ENCODE measurements at regions not wholly inside any gene's neighbourhood (a gene's known extent, or its start where the extent isn't known, plus 50 kb on each side); places are given as distances from the start of the nearest gene placed in this dataset.

DNA sequence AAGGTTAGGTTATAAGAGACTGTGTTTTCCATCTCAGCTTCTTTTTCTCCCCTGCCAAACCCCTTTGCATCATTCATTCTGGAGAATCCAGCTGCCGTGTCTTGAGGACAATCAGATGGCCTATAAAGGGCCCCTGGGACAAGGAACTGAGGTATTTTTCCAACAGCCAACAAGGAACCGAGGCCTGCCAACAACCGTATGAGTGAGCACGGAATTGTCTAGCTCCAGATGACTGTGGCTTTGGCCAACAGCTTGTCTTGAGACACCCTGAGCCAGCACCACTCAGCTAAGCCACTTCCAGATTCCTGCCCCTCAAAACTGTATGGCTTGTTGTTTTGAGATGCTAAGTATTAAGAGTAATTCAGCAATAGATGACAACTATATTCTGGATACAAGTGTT, 433.7 kb upstream of the HSF2 start:
- POLR2A ChIA-PET, result no interaction called here
- in situ Hi-C loops (cut with HindIII; ENCODE audit: extremely low pct_ligation_motif_present, low pct_unique_long_range_greater_than_20kb), result no loop called here
- H3K27ac ChIP-seq (ENCODE audit: extremely low read length, insufficient read depth, low read length), result no peak overlapping the region
- no peaks in the 10 kb centered on the region for H3K79me2 ChIP-seq (ENCODE audit: insufficient read depth, low read length)
- intact Hi-C loops (cut with micrococcal nuclease; ENCODE audit: unreplicated experiment), result no loop called here
- H3K4me3 ChIP-seq (replicated peaks in 1 of 3; ENCODE audit: insufficient read depth in 1 of 3, low read depth in 2 of 3, low read length in 3 of 3), result no peak overlapping the region
- H3K4me1 ChIP-seq (ENCODE audit: insufficient read depth, low read length), result no peaks in the 10 kb centered on the region
- H3K9me3 ChIP-seq (ENCODE audit: low read length), result no peaks in the 10 kb centered on the region
- TF ChIP-seq, protein P1, sequence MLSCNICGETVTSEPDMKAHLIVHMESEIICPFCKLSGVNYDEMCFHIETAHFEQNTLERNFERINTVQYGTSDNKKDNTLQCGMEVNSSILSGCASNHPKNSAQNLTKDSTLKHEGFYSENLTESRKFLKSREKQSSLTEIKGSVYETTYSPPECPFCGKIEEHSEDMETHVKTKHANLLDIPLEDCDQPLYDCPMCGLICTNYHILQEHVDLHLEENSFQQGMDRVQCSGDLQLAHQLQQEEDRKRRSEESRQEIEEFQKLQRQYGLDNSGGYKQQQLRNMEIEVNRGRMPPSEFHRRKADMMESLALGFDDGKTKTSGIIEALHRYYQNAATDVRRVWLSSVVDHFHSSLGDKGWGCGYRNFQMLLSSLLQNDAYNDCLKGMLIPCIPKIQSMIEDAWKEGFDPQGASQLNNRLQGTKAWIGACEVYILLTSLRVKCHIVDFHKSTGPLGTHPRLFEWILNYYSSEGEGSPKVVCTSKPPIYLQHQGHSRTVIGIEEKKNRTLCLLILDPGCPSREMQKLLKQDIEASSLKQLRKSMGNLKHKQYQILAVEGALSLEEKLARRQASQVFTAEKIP (CRISPR knock-in tag; IDR thresholded peaks at IDR 0.05; ENCODE audit: borderline replicate concordance), result no peak
- TF ChIP-seq STAT5B (CRISPR knock-in tag; IDR thresholded peaks at IDR 0.05), result no peak
- TF ChIP-seq ZNF34 (CRISPR knock-in tag; IDR thresholded peaks at IDR 0.05; ENCODE audit: borderline replicate concordance), result no peak
- TF ChIP-seq, protein P2, sequence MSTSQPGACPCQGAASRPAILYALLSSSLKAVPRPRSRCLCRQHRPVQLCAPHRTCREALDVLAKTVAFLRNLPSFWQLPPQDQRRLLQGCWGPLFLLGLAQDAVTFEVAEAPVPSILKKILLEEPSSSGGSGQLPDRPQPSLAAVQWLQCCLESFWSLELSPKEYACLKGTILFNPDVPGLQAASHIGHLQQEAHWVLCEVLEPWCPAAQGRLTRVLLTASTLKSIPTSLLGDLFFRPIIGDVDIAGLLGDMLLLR (CRISPR knock-in tag; IDR thresholded peaks at IDR 0.05), result no peak
- TF ChIP-seq ZKSCAN1 (IDR thresholded peaks at IDR 0.05; ENCODE audit: low read length), result no peak
- TF ChIP-seq, protein P3, sequence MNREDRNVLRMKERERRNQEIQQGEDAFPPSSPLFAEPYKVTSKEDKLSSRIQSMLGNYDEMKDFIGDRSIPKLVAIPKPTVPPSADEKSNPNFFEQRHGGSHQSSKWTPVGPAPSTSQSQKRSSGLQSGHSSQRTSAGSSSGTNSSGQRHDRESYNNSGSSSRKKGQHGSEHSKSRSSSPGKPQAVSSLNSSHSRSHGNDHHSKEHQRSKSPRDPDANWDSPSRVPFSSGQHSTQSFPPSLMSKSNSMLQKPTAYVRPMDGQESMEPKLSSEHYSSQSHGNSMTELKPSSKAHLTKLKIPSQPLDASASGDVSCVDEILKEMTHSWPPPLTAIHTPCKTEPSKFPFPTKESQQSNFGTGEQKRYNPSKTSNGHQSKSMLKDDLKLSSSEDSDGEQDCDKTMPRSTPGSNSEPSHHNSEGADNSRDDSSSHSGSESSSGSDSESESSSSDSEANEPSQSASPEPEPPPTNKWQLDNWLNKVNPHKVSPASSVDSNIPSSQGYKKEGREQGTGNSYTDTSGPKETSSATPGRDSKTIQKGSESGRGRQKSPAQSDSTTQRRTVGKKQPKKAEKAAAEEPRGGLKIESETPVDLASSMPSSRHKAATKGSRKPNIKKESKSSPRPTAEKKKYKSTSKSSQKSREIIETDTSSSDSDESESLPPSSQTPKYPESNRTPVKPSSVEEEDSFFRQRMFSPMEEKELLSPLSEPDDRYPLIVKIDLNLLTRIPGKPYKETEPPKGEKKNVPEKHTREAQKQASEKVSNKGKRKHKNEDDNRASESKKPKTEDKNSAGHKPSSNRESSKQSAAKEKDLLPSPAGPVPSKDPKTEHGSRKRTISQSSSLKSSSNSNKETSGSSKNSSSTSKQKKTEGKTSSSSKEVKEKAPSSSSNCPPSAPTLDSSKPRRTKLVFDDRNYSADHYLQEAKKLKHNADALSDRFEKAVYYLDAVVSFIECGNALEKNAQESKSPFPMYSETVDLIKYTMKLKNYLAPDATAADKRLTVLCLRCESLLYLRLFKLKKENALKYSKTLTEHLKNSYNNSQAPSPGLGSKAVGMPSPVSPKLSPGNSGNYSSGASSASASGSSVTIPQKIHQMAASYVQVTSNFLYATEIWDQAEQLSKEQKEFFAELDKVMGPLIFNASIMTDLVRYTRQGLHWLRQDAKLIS (CRISPR knock-in tag; IDR thresholded peaks at IDR 0.05), result no peak
- TF ChIP-seq AGO2 (optimal IDR thresholded peaks at IDR 0.05; ENCODE audit: low read depth, low read length), result no peak
- WGBS (ENCODE audit: low lambda C conversion rate), result 40% methylated on average over 1 of the region's 4 CpGs
- H3K9ac ChIP-seq (ENCODE audit: insufficient read depth, low read depth, low read length), result no peak overlapping the region
- FAIRE-seq, result no peak
- H4K20me1 ChIP-seq (ENCODE audit: insufficient read depth, low read length), result no peaks in the 10 kb centered on the region
- CTCF ChIA-PET (ENCODE audit: low intra/inter-chr PET ratio, low total read pairs), result no interaction called here
- H3K27me3 ChIP-seq (ENCODE audit: control insufficient read depth in 1 of 2, insufficient read depth in 2 of 2, low read length in 2 of 2), result no peaks in the 10 kb centered on the region
- no peaks in the 10 kb centered on the region for H3K36me3 ChIP-seq (replicated peaks in 1 of 2; ENCODE audit: control insufficient read depth in 1 of 2, insufficient read depth in 2 of 2, low read length in 2 of 2)
- ATAC-seq, result no peak
- no peak for DNase-seq (ENCODE audit: low spot score)
- no TSS peak for BruUV-seq (replicated peaks)
- no peak overlapping the region for H2AFZ ChIP-seq (ENCODE audit: low read length)
- no peak overlapping the region for H3K4me2 ChIP-seq (ENCODE audit: low read depth, low read length)
